ENCODE measurements at regions not wholly inside any gene's neighbourhood (a gene's known extent, or its start where the extent isn't known, plus 50 kb on each side); places are given as distances from the start of the nearest gene placed in this dataset.
"Not testable (repeated sequence)": the region's sequence is repeated elsewhere in the genome, so short reads cannot be mapped to it uniquely, and the experiment has no call there.

DNA sequence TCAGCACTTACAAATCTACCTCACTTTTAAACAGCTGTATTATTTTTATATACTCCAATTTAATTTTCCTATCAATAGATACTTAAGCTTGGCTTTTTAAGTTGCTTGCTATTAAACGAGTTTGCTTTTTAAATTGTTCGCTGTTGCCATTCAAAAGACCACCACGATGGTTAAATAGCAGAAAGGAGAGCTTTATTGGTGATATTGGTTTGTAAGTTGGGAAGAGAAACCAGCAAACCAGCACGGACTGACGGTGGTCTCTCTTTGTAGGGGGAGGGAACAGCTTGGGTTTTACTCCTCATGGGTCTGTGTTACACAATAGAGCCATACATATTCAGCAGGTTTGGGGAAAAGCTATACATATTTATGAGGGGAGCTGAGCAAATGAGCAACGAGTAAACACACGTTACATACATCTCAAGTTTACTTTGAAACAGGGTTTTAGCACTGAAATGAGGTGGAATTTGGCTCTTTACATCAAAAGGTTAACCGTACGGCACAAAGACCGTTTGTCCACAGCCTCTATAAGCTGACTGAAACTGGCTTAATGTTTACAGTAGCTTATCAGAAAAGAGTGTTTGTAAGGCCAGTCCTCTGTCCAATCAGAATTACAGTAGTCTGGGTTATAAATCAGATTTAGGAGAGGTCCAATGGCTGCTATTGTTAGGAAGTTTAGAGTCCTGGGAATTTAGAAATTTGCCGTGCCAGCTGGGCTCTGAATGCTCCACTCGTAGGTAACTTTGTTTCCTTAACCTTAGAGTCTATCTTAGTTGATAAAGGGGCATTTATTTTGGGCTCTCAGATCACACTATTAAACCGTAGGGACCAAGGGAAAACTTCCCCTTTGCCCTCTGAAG lies 69.7 kb upstream of the DHRS4 start:
- DNase-seq, result no peak
- ATAC-seq (ENCODE audit: poor library complexity), result no peak
- intact Hi-C loops (cut with DNase I), result no loop called here

DNA sequence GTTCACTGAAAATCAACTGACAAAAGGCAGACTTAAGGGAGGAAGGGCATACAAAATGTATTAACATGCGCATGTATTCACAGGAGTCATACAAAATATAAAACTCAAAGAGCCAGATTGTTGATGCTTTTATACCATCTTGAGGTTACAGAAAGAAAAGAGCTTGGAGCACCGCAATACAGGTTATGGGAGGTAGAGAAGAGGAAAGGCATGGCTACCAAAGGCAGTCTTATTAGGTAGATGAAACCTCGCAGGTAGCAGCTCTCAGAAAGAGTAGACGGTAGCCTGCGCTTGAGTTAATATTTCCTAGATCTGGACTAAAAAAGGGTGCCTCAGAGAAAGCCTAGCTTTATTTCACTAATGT lies 69.0 kb upstream of the DHRS4 start:
- ATAC-seq (ENCODE audit: poor library complexity) (no peak), DNase-seq (no peak)
- intact Hi-C loops (cut with DNase I), result no loop called here

DNA sequence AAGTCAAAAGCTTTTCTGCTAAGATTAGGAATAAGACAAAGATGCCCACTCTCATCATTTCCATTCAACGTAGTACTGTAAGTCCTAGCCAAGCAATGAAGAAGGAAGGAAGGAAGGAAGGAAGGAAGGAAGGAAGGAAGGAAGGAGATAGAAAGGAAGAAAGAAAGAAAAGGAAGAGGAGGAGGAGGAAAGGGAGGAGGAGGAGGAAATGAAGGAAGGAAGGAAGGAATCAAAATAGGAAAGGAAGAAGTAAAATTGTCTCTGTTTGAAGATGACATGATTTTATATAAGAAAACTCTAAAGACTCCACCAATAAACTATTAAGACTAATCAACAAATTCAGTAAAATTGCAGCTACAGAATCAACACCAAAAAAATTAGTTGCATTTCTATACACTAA lies 66.0 kb upstream of the DHRS4 start:
- intact Hi-C loops (cut with DNase I), result no loop called here
- no peak for DNase-seq
- no peak for ATAC-seq (ENCODE audit: poor library complexity)

DNA sequence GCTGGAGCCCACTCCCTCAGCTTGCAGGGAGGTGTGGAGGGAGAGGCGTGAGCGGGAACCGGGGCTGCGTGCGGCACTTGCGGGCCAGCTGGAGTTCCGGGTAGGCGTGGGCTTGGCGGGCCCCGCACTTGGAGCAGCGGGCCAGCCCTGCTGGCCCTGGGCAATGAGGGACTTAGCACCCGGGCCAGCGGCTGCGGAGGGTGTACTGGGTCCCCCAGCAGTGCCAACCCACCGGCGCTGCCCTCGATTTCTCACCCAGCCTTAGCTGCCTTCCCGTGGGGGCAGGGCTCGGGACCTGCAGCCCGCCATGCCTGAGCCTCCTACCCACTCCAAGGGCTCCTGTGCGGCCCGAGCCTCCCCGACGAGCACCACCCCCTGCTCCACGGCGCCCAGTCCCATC lies 61.9 kb upstream of the DHRS4 start:
- intact Hi-C loops (cut with DNase I); DNase-seq; ATAC-seq (ENCODE audit: poor library complexity): not testable (repeated sequence)

DNA sequence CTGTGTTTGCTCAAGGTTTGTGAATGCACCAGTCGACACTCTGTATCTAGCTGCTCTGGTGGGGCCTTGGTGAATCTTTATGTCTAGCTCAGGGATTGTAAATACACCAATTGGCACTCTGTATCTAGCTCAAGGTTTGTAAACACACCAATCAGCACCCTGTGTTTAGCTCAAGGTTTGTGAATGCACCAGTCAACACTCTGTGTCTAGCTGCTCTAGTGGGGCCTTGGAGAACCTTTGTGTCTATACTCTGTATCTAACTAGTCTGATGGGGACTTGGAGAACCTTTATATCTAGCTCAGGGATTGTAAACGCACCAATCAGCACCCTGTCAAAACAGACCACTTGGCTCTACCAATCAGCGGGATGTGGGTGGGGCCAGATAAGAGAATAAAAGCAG lies 61.3 kb upstream of the DHRS4 start:
- ATAC-seq (ENCODE audit: poor library complexity); intact Hi-C loops (cut with DNase I): not testable (repeated sequence)

DNA sequence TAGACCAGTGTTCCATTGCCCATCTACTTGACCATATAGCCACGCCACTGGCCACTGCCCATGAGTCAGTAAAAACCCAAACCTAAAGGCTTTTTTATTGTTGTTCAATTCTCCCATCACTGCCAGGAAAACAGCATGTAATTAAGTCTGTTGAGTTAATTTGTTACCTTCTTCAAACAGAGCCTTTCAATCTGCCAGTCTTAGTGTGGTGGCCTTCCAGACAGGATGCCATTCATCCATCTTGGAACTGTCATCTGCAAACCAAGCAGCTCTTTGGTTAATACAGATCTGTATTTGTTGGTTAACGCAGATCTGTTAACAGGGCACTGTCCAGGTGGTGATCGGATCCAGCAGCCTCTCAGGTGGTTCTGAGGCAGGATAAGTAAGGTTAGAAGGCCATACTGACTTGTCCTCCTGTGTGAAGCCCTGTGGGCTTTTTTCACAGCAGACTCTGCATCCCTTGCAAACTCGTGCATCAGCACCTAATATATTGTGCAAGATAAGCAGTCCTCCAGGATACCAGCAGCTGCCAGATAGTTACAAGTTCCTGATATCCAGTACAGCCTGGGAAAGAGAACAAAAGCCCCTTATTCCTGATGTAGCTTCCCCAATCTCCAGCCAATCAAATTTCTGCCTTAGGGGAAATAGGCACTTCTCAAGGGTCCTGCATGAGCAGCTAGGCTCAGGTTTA lies 59.1 kb upstream of the DHRS4 start:
- intact Hi-C loops (cut with DNase I), result no loop called here
- no peak for ATAC-seq (ENCODE audit: poor library complexity)
- no peak for DNase-seq

More for the DNA sequence above, 61.3 kb upstream of the DHRS4 start:
- not testable (repeated sequence) for DNase-seq

DNA sequence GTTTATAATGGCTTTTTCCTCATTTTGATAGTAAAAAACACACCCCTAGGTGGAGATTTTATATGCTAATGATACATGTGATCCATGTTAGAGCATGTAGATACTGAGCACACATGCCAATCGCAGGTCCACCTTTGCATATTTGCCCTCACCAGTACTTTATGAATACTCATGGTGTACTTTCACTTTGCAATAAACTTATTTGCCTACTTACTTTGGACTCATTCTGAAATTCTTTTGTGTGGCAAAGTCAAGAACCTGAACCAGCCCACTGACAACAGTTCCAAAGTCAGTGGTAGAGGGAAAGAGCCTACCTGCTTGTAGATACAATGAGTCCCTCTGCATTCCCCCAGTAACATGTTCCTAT lies 58.5 kb upstream of the DHRS4 start:
- ATAC-seq (ENCODE audit: poor library complexity) (no peak), DNase-seq (no peak)
- intact Hi-C loops (cut with DNase I), result no loop called here

DNA sequence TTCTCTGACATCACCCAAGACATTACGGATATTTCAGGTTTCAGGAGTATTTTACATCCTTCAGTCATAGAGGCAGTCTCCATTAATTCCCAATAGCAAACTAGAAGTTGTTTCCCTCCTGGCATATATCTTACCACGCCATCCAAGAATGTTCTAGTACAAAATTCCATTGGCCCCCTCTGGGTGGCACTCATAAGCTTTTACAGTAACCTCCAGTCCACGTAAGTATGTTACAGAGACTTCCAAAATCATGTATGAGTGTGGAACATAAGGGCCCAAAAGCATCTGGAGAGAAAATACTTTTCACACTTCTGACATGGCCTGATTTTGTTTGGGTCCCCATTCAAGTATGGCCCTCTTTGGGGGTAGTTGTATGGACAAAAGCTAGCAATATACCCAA lies 58.1 kb upstream of the DHRS4 start:
- DNase-seq, result no peak
- ATAC-seq (ENCODE audit: poor library complexity), result no peak
- intact Hi-C loops (cut with DNase I), result no loop called here

DNA sequence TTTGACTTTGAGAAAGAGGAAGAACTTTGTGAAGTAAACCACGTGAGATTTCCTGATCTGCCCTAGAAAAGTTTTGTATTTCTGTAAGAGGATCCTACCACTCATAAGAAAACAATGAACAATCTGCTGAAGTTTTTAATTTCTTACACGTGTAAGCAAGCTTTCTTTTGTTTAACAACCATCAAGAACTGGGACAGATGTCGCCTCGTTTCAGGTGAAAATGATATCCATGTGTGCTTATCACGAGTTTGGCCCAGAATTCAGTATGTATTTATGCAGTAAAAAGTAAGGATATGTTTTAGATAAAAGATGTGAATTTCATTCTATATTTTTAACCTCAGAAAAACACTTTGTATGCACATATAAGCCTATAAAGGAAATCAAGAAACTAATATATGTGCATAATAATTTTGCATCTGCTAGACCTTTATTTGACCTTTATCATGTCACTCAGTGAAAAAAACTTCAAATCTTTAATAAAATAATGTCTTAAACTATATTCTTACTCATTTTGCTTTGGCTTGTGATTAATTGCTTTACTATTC lies 56.9 kb upstream of the DHRS4 start:
- DNase-seq (no peak), ATAC-seq (ENCODE audit: poor library complexity) (no peak)
- intact Hi-C loops (cut with DNase I), result no loop called here

DNA sequence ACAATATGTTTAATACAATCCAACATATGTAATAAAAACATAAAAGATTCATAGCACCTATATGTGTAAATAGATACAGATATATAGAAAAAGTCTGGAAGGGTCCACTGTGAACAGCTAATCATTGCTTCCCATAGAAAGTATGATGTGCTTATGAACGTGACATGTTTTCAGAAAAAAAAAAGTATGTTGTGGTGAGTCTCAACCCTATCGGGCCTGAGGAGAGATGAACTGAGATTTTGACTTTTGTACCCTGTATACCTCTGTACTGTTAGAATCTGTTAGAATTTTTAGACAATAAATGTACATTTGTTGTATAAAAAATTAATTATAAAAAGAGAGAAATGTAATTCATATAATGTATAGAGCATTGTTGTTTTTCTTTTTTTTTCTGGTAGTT lies 56.3 kb upstream of the DHRS4 start:
- intact Hi-C loops (cut with DNase I); ATAC-seq (ENCODE audit: poor library complexity); DNase-seq: not testable (repeated sequence)

DNA sequence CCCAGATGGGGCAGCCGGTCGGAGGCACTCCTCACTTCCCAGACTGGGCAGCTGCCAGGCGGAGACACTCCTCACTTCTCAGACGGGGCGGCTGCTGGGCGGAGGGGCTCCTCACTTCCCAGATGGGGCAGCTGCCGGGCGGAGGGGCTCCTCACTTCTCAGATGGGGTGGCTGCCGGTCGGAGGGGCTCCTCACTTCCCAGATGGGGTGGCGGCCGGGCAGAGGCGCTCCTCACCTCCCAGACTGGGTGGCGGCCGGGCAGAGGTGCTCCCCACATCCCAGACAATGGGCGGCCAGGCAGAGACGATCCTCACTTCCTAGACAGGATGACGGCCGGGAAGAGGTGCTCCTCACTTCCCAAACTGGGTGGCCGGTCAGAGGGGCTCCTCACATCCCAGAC lies 55.2 kb upstream of the DHRS4 start:
- DNase-seq; ATAC-seq (ENCODE audit: poor library complexity); intact Hi-C loops (cut with DNase I): not testable (repeated sequence)

DNA sequence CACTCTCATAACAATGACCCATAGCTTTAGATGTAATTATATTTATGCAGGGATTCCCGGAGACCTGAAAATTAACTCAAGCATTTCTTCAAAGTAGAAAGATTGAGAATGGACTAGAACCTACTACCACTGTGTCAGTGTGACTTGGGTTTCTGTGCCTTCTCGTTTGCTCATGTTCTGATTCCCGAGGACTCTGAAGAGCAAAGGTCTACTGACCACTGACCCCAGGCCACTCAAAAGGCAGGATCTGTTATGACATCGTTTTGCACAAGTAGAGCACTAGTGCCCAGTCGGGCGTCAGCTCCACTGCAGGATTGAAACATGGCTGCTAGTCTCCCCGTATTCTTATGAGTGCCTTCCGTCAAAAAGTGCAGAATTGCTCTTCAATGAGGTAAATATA lies 53.8 kb upstream of the DHRS4 start:
- intact Hi-C loops (cut with DNase I), result no loop called here
- DNase-seq, result no peak
- ATAC-seq (ENCODE audit: poor library complexity), result no peak

DNA sequence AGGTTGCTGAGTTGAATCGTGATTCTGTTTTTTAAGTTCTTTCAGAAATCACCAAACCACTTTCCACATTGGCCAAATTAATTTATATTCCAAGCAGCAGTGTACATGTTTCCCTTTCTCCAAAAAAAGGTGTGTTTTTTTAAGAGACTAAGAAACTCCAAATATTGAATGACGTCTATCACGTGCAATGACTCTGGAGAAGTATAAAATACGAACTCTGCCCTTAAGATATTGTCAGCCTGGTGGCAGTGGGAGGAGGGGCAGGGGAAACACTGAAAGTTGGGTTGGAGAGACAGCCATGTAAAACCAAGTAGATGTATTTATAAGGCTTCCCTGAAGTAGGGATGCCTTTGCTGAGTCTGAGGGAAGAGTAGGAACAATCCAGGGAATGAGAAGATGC lies 50.1 kb upstream of the DHRS4 start:
- DNase-seq, result no peak
- ATAC-seq (ENCODE audit: poor library complexity), result no peak
- intact Hi-C loops (cut with DNase I), result loop anchor here (2.0 kb wide), 1 partner anchor 35 kb away; no protein-coding TSS in a partner anchor

Data from Right ventricle myocardium superior (tissue), 1 donor.